HEK293 (cell line): ENCODE measurements at regions not wholly inside any gene's neighbourhood (a gene's known extent, or its start where the extent isn't known, plus 50 kb on each side); places are given as distances from the start of the nearest gene placed in this dataset.

Source experiments
- CTCF ChIP-seq: fragments of 450-650 bp; formaldehyde crosslinking; IDR thresholded peaks from 2 replicates; pipeline ENCODE4 v1.5.1; 2016; ENCODE audit warnings: missing biosample characterization, missing genetic modification characterization
- PBX3 ChIP-seq: sonication (generic); formaldehyde crosslinking; IDR thresholded peaks from 2 replicates; pipeline ENCODE4 v1.8.1; 2022; ENCODE audit warnings: mild to moderate bottlenecking, moderate library complexity, missing genetic modification reagents
- REST ChIP-seq: fragments of 450-650 bp; formaldehyde crosslinking; IDR thresholded peaks from 2 replicates; pipeline ENCODE4 v1.5.1; 2016; ENCODE audit warnings: missing biosample characterization, missing genetic modification characterization
- TRIM28 ChIP-seq: IDR thresholded peaks from 2 replicates; pipeline ENCODE4 v1.6.1; 2011; ENCODE audit warnings: low read length, control low read depth, borderline replicate concordance
- ZNF10 ChIP-seq: fragments of 450-650 bp; formaldehyde crosslinking; IDR thresholded peaks from 2 replicates; pipeline ENCODE4 v1.5.1; 2017; ENCODE audit warnings: missing biosample characterization, missing genetic modification characterization
- ZNF274 ChIP-seq, 2 experiments: fragments of 200-500 bp in 1 of 2; fragments of 450-650 bp in 1 of 2; sonication (Bioruptor generic) in 1 of 2; formaldehyde crosslinking in 1 of 2; IDR thresholded peaks; 2 replicates each; pipeline versions ENCODE4 v1.5.1 to v1.6.1; 2014 to 2016; ENCODE audit warnings: borderline replicate concordance in 1 of 2, inconsistent platforms in 1 of 2, low read length in 1 of 2, missing biosample characterization in 1 of 2, missing genetic modification characterization in 1 of 2
- ZNF280D ChIP-seq: fragments of 450-650 bp; formaldehyde crosslinking; IDR thresholded peaks from 2 replicates; pipeline ENCODE4 v1.5.1; 2016; ENCODE audit warnings: missing biosample characterization, missing genetic modification characterization
- ZNF324 ChIP-seq: fragments of 450-650 bp; formaldehyde crosslinking; IDR thresholded peaks from 2 replicates; pipeline ENCODE4 v1.5.1; 2016; ENCODE audit warnings: missing biosample characterization, missing genetic modification characterization
- ZNF423 ChIP-seq: fragments of 450-650 bp; formaldehyde crosslinking; IDR thresholded peaks from 2 replicates; pipeline ENCODE4 v1.5.1; 2016; ENCODE audit warnings: missing biosample characterization, missing genetic modification characterization

DNA sequence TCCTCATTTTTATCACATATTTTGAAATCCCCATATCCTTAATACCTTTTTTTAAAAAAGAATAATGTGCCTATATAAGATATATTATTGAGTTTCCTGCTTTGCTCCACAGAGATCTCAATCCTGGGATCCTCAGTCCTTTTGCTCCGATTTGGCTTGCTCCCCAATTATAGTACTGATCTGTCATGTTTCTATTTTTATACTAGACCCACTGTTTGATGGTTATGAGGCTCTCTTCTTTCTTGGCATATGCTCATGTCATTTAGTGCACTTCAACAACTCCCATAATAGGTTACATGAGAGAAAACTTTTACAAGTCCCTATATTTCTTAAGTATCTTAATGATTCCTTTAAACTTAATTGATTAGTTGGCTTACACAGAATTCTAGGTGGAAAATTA, 958.5 kb upstream of the EPHA7 start:
- TF ChIP-seq TRIM28 (no peak), CTCF (no peak), ZNF324 (tag by site-specific recombination) (no peak), ZNF274 (IDR thresholded peaks at IDR 0.05; ENCODE audit: low read length) (no peak), ZNF274 (tag by site-specific recombination; IDR thresholded peaks at IDR 0.05; ENCODE audit: borderline replicate concordance) (no peak), ZNF280D (tag by site-specific recombination) (no peak), PBX3 (CRISPR knock-in tag) (no peak), REST (tag by site-specific recombination) (no peak), ZNF10 (tag by site-specific recombination) (no peak), ZNF423 (tag by site-specific recombination) (no peak)
